HG02642 (cell line): ENCODE measurements at regions not wholly inside any gene's neighbourhood (a gene's known extent, or its start where the extent isn't known, plus 50 kb on each side); places are given as distances from the start of the nearest gene placed in this dataset.
"Not testable (repeated sequence)": the region's sequence is repeated elsewhere in the genome, so short reads cannot be mapped to it uniquely, and the experiment has no call there.

ENCODE experiments used
- ATAC-seq: cut with Tn5 transposase; IDR thresholded peaks from one replicate; pipeline ENCODE4 v1.9.1; 2021; ENCODE audit warnings: mild to moderate bottlenecking; ENCODE audit not compliant: unreplicated experiment, poor library complexity

GRCh38 chr3:90136456-90137191, 1029.2 kb downstream of the EPHA3 start:
- no peak for ATAC-seq

GRCh38 chr3:90145094-90145860, 1037.9 kb downstream of the EPHA3 start:
- ATAC-seq: no peak

GRCh38 chr3:90180096-90180495, 1072.7 kb downstream of the EPHA3 start:
- no peak for ATAC-seq

GRCh38 chr3:90180543-90180942, 1073.1 kb downstream of the EPHA3 start:
- no peak for ATAC-seq

- peak; percentile 88 for ATAC-seq
Observed at GRCh38 chr3:90182291-90182976, 1075.0 kb downstream of the EPHA3 start.

GRCh38 chr3:90184861-90185260, 1077.4 kb downstream of the EPHA3 start:
- ATAC-seq: no peak

- not testable (repeated sequence) for ATAC-seq
Observed at GRCh38 chr3:90197383-90197782, 1090.0 kb downstream of the EPHA3 start.

GRCh38 chr3:90202931-90203330, 1095.5 kb downstream of the EPHA3 start:
- ATAC-seq: not testable (repeated sequence)

- ATAC-seq: not testable (repeated sequence)
Observed at GRCh38 chr3:90206482-90206881, 1099.1 kb downstream of the EPHA3 start.

GRCh38 chr3:90207353-90208097, 1100.1 kb downstream of the EPHA3 start:
- ATAC-seq: not testable (repeated sequence)

- ATAC-seq: no peak
Observed at GRCh38 chr3:90221900-90222299, 1114.5 kb downstream of the EPHA3 start.

GRCh38 chr3:90241481-90241880, 1134.1 kb downstream of the EPHA3 start:
- ATAC-seq: no peak

- ATAC-seq: no peak
Observed at GRCh38 chr3:90253131-90253530, 1145.7 kb downstream of the EPHA3 start.

GRCh38 chr3:90261481-90262433, 1154.3 kb downstream of the EPHA3 start:
- no peak for ATAC-seq
